Neural cell (in vitro differentiated cells): ENCODE measurements at regions not wholly inside any gene's neighbourhood (a gene's known extent, or its start where the extent isn't known, plus 50 kb on each side); places are given as distances from the start of the nearest gene placed in this dataset.

Source experiments
- H2AFZ ChIP-seq: fragments of 200-600, 300-800 bp; sonication (generic), shearing (Covaris generic); 2 replicates; pipeline ENCODE4 v1.6.0; 2014; ENCODE audit warnings: low read depth, mild to moderate bottlenecking, antibody characterized with exemption, low read length, moderate library complexity
- H3F3A ChIP-seq: fragments of 200-600 bp; shearing (Covaris generic); 2 replicates; pipeline ENCODE4 v1.6.1; 2016; ENCODE audit warnings: mild to moderate bottlenecking, moderate library complexity, mixed read lengths, antibody characterized with exemption, low read length; ENCODE audit not compliant: insufficient read depth, poor library complexity, severe bottlenecking
- H3K27ac ChIP-seq: fragments of 200-600, 300-800 bp; sonication (generic), shearing (Covaris generic); 2 replicates; pipeline ENCODE4 v1.5.1; 2014; ENCODE audit warnings: mild to moderate bottlenecking, low read length, moderate library complexity
- H3K27me3 ChIP-seq: fragments of 300-800, 200-600 bp; sonication (generic), shearing (Covaris generic); 2 replicates; pipeline ENCODE4 v1.6.0; 2014; ENCODE audit warnings: mild to moderate bottlenecking, low read depth, low read length, moderate library complexity; ENCODE audit not compliant: insufficient read depth
- H3K36me3 ChIP-seq: fragments of 300-800, 200-600 bp; sonication (generic), shearing (Covaris generic); 2 replicates; pipeline ENCODE4 v1.5.1; 2014; ENCODE audit warnings: mild to moderate bottlenecking, antibody characterized with exemption, low read length, moderate library complexity; ENCODE audit not compliant: insufficient read depth
- H3K4me2 ChIP-seq: fragments of 300-800, 200-600 bp; sonication (generic), shearing (Covaris generic); 2 replicates; pipeline ENCODE4 v1.6.0; 2014; ENCODE audit warnings: mild to moderate bottlenecking, low read length
- H3K4me3 ChIP-seq: fragments of 300-800, 200-600 bp; sonication (generic), shearing (Covaris generic); 2 replicates; pipeline ENCODE4 v1.5.1; 2014; ENCODE audit warnings: mild to moderate bottlenecking, low read length, moderate library complexity
- H3K79me2 ChIP-seq: fragments of 200-600 bp; shearing (Covaris generic); replicated peaks from 2 replicates; pipeline ENCODE4 v1.6.0; 2014; ENCODE audit warnings: mild to moderate bottlenecking, low read length, moderate library complexity; ENCODE audit not compliant: insufficient read depth
- H3K9ac ChIP-seq: fragments of 300-800, 200-600 bp; sonication (generic), shearing (Covaris generic); 2 replicates; pipeline ENCODE4 v1.6.1; 2016; ENCODE audit warnings: mild to moderate bottlenecking, low read length, mixed read lengths
- H3K9me2 ChIP-seq: fragments of 200-600 bp; shearing (Covaris generic); 2 replicates; pipeline ENCODE4 v1.6.1; 2016; ENCODE audit warnings: mild to moderate bottlenecking, low read length, mixed read lengths; ENCODE audit not compliant: insufficient read depth
- H3K9me3 ChIP-seq: fragments of 200-600, 300-800 bp; sonication (generic), shearing (Covaris generic); 2 replicates; pipeline ENCODE4 v1.6.1; 2016; ENCODE audit warnings: mild to moderate bottlenecking, mixed run types, low read length, moderate library complexity, mixed read lengths
- H4K20me1 ChIP-seq: fragments of 200-600 bp; shearing (Covaris generic); 2 replicates; pipeline ENCODE4 v1.6.1; 2016; ENCODE audit warnings: mild to moderate bottlenecking, mixed run types; ENCODE audit not compliant: insufficient read depth
- CTCF ChIP-seq: fragments of 450-650 bp; IDR thresholded peaks from 2 replicates; pipeline ENCODE4 v1.5.1; 2014; ENCODE audit warnings: antibody characterized with exemption, mild to moderate bottlenecking, moderate library complexity; ENCODE audit not compliant: poor library complexity, severe bottlenecking
- EP300 ChIP-seq: fragments of 450-650 bp; conservative IDR thresholded peaks from 2 replicates; pipeline ENCODE4 v1.6.1; 2014; ENCODE audit warnings: antibody characterized with exemption, mild to moderate bottlenecking, moderate library complexity; ENCODE audit not compliant: poor library complexity, severe bottlenecking
- EZH2 ChIP-seq: fragments of 200-600, 300-800 bp; shearing (Covaris generic), sonication (generic); IDR thresholded peaks from 2 replicates; pipeline ENCODE4 v1.6.1; 2014; ENCODE audit warnings: antibody characterized with exemption, low read length, borderline replicate concordance, mild to moderate bottlenecking; ENCODE audit not compliant: insufficient read depth, poor library complexity, severe bottlenecking
- MXI1 ChIP-seq: fragments of 450-650 bp; conservative IDR thresholded peaks from 2 replicates; pipeline ENCODE4 v1.6.1; 2014; ENCODE audit warnings: antibody characterized with exemption, mild to moderate bottlenecking; ENCODE audit not compliant: poor library complexity, severe bottlenecking
- POLR2AphosphoS5 ChIP-seq: IDR thresholded peaks from 2 replicates; pipeline ENCODE4 v1.6.1; 2012
- RAD21 ChIP-seq: fragments of 450-650 bp; conservative IDR thresholded peaks from 2 replicates; pipeline ENCODE4 v1.6.1; 2014; ENCODE audit warnings: antibody characterized with exemption, mild to moderate bottlenecking, moderate library complexity
- REST ChIP-seq: IDR thresholded peaks from 2 replicates; pipeline ENCODE4 v1.6.1; 2012; ENCODE audit warnings: borderline replicate concordance
- SMC3 ChIP-seq: fragments of 450-650 bp; conservative IDR thresholded peaks from 2 replicates; pipeline ENCODE4 v1.6.1; 2014; ENCODE audit warnings: antibody characterized with exemption, mild to moderate bottlenecking, moderate library complexity; ENCODE audit not compliant: poor library complexity
- TAF1 ChIP-seq: IDR thresholded peaks from 2 replicates; pipeline ENCODE4 v1.6.1; 2012; ENCODE audit warnings: low read depth

GRCh38 chr6:11956781-11957180 lies 55.3 kb upstream of the HIVEP1 start:
- no peak overlapping the region for H3K4me2 ChIP-seq
- H3K36me3 ChIP-seq, result no peaks in the 10 kb centered on the region
- no peak overlapping the region for H3K27ac ChIP-seq
- no peaks in the 10 kb centered on the region for H3F3A ChIP-seq
- no peaks in the 10 kb centered on the region for H3K9me3 ChIP-seq
- H2AFZ ChIP-seq, result no peak overlapping the region
- H3K27me3 ChIP-seq, result no peaks in the 10 kb centered on the region
- H3K79me2 ChIP-seq, result no peaks in the 10 kb centered on the region
- no peaks in the 10 kb centered on the region for H3K9me2 ChIP-seq
- no peak overlapping the region for H3K9ac ChIP-seq
- H4K20me1 ChIP-seq, result no peaks in the 10 kb centered on the region
- TF ChIP-seq SMC3 (no peak), RAD21 (no peak), EP300 (no peak), CTCF (no peak), POLR2AphosphoS5 (no peak), MXI1 (no peak), TAF1 (no peak), REST (no peak), EZH2 (no peak)
- H3K4me3 ChIP-seq, result no peak overlapping the region

- H3F3A ChIP-seq, result no peaks in the 10 kb centered on the region
- H3K27ac ChIP-seq, result no peak overlapping the region
- H3K4me2 ChIP-seq, result no peak overlapping the region
- no peaks in the 10 kb centered on the region for H3K27me3 ChIP-seq
- H3K9ac ChIP-seq, result no peak overlapping the region
- no peaks in the 10 kb centered on the region for H3K79me2 ChIP-seq
- no peaks in the 10 kb centered on the region for H3K36me3 ChIP-seq
- H3K4me3 ChIP-seq, result no peak overlapping the region
- no peaks in the 10 kb centered on the region for H3K9me2 ChIP-seq
- no peaks in the 10 kb centered on the region for H4K20me1 ChIP-seq
- no peak overlapping the region for H2AFZ ChIP-seq
- TF ChIP-seq POLR2AphosphoS5 (no peak), EP300 (no peak)
- no peaks in the 10 kb centered on the region for H3K9me3 ChIP-seq
Observed at GRCh38 chr6:11953641-11954040, 58.5 kb upstream of the HIVEP1 start.

GRCh38 chr6:11952316-11952715 lies 59.8 kb upstream of the HIVEP1 start:
- Histone ChIP-seq H3K9ac (no peak overlapping the region), H3K4me3 (no peak overlapping the region), H3K79me2 (no peaks in the 10 kb centered on the region), H3K9me3 (no peaks in the 10 kb centered on the region), H2AFZ (no peak overlapping the region), H3K9me2 (no peaks in the 10 kb centered on the region), H4K20me1 (no peaks in the 10 kb centered on the region), H3F3A (no peaks in the 10 kb centered on the region), H3K36me3 (no peaks in the 10 kb centered on the region), H3K27me3 (no peaks in the 10 kb centered on the region), H3K4me2 (no peak overlapping the region), H3K27ac (no peak overlapping the region)
- TF ChIP-seq CTCF, result no peak
- no peak for TF ChIP-seq REST
- no peak for TF ChIP-seq SMC3
